Left forelimb (tissue), 1 donor: ENCODE measurements at regions not wholly inside any gene's neighbourhood (a gene's known extent, or its start where the extent isn't known, plus 50 kb on each side); places are given as distances from the start of the nearest gene placed in this dataset.

Experiments used
- DNase-seq: peaks from one replicate; pipeline ENCODE4 v3.0.0-alpha.2; 2018; ENCODE audit warnings: low spot score

- DNase-seq = no peak
Observed at GRCh38 chr1:170271430-170272161, 125.8 kb downstream of the NTMT2 start.

DNA sequence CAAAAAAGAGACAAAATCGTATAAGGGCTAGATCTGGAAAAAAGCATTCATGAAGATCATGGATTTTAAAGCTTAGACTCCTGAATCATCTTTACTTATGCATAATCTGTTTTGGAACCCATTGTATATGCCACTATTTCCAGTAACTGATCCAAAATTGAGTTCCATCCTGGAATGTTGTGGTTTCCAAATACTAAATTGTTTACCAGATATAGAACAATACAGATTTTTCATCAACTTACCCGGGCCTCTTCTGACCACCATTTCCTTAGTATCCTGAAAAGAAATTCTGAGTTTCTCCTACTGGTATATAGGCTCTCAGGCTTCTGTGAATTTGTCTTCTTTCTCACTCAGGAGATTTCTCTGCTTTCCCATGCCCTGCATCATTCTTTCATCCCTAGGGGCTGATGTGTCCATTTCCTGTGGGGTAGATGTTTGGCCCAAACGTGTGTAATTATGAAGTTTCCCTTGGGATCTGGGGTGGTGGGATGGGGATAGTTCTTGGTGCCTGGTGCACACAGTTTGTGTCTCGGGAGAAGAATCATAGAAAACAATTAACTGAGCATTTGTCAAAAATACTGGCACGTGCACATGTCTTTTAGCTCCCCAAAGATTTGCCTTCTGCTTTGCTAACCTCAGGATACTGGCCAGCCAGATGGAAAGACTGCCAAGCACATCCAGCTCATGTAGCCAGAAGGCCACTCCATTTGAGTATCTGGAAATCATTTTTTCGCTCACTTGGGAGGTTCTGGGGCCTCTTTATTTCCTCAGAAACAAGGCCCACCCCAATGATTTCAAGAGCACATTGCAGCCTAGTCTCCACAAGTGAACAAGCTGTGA lies 127.8 kb downstream of the NTMT2 start:
- DNase-seq = peak; percentile 77

GRCh38 chr1:170274131-170274501 lies 128.4 kb downstream of the NTMT2 start:
- DNase-seq = no peak

GRCh38 chr1:170277985-170278384 lies 132.2 kb downstream of the NTMT2 start:
- no peak for DNase-seq

GRCh38 chr1:170284016-170284415 lies 138.3 kb downstream of the NTMT2 start:
- DNase-seq = no peak

DNA sequence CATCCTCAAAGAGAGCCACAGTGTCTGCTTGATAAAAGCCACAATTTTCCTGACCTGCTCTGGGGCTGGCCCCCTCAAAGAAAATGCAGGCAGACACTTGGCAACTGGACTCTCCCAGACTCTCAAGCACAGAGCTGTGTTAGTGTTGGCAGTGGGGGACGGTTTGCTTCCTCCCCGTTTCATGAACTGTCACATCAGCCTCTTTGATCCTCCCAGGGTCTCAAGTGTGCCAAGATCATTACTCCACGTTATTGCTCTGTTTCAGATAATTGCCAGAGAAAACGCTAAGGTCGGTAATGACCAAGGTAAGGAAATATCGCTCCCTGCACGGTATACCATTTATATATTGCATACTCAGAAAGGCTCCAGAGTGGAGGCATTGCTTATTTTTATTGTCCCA lies 138.8 kb downstream of the NTMT2 start:
- DNase-seq = no peak

- DNase-seq = no peak
Observed at GRCh38 chr1:170284951-170285350, 139.2 kb downstream of the NTMT2 start.

DNA sequence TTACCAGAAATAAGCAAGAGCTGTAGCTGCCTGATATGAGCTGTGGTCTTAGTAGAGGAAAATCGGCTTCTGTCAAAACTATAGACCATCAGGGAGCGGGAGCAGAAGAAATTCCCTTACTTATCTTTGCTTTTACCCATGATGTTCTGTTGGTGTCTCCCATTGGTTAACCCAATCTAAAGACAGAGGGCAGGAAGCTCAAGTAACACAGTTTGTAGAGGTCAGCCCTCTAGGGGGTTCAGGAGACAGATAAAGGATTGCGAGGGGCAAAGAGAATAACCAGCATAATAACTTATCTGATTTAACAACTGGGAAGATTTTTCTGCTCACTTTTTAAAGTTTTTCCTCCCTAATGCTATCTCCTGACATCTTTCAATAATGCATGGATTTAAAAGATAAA lies 142.4 kb downstream of the NTMT2 start:
- DNase-seq = no peak

GRCh38 chr1:170290276-170290675 lies 144.5 kb downstream of the NTMT2 start:
- DNase-seq = no peak

- DNase-seq = no peak
Observed at GRCh38 chr1:170290991-170291390, 145.2 kb downstream of the NTMT2 start.

DNA sequence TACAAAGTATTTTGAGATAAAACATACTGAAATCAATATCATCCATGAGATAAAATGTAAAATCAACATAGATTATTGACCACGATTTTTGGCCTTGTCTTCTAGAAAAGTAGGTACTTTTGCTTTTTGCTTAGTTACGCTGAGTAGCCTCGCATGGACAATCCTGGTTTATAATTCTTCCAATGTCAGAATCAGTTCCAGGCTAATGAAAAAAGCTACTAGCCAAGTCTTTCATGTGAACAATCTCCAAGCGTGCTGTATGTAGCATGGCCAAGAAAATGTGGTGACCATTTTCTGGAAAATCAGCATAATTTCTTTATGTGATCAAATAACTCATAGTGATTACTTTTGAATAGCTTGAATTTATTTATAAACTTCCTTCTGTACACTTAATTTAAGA lies 145.8 kb downstream of the NTMT2 start:
- DNase-seq = no peak

DNA sequence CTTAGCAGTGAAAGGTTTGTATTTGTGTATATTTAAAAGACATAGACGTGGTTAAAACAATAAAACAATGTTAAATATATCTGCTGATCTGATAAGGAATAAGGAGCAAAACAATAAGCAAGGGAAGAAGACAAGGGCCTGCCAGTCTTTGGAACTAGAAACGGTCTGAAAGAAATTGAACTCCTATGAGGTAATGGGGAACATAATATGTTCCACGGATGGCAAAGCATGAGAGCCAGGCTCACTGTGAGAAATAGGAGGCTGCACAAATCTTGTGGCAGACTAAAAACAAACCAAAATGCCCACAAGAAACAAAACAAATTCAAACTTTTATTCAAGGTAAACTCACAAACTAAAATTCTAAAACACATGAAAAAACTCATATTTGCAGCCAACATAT lies 150.5 kb downstream of the NTMT2 start:
- no peak for DNase-seq

DNA sequence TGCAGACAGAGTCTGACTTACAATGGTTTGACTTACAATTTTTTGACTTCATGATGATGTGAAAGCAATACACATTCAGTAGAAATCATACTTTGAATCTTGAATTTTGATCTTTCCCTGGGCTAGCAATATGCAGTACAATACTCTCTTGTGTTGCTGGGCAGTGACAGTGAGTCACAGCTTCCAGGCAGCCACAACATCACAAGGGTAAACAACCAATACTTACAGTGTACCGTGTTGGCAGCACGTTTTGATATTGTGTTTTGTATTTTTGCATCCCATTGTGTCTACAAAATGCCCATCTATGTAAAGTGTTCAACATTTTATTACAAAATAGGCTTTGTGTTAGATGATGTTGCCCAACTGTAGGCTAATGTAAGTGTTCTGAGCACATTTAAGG lies 150.9 kb downstream of the NTMT2 start:
- DNase-seq = no peak

- no peak for DNase-seq
Observed at GRCh38 chr1:170301596-170301995, 155.8 kb downstream of the NTMT2 start.

GRCh38 chr1:170303034-170303433 lies 157.3 kb downstream of the NTMT2 start:
- DNase-seq = no peak

- no peak for DNase-seq
Observed at GRCh38 chr1:170305777-170306512, 160.2 kb downstream of the NTMT2 start.

DNA sequence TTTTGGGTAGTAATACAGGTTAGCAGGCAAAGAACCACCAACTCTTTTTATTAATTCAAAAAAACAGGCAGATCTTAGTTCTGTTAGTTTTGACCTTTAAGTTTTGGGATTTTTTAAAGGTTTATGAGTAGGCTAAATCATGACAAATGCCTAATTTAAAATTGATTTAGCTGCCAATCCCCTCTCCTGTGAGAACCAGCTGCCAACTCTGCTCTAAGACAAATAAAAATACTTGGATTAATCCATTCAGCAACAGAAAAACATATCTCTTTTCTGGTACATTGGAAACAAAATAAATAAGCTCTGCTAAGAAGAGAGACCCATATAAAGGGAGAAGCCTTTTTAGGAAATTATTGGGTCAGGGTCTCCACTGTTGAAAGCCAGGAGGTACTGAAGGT lies 160.8 kb downstream of the NTMT2 start:
- no peak for DNase-seq

DNA sequence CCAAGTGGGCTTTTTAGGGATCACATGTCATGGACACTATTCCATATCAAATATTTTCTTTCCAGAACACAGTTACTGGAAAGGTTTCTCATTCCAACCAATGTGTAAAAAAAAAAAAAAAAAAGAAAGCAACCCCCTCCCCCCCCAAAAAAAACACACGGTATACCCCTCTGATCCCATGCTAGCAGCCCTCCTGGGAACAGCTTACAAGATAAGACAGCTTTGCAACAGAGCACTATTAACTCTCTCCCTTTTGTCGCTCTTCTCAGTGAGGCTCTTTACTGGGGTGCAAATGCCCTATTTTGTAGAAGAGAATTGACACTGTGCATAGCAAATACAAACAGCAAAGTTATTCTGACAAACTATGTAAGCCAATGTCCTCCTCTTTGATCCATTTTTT lies 161.2 kb downstream of the NTMT2 start:
- no peak for DNase-seq

- DNase-seq = no peak
Observed at GRCh38 chr1:170307426-170307825, 161.7 kb downstream of the NTMT2 start.

DNA sequence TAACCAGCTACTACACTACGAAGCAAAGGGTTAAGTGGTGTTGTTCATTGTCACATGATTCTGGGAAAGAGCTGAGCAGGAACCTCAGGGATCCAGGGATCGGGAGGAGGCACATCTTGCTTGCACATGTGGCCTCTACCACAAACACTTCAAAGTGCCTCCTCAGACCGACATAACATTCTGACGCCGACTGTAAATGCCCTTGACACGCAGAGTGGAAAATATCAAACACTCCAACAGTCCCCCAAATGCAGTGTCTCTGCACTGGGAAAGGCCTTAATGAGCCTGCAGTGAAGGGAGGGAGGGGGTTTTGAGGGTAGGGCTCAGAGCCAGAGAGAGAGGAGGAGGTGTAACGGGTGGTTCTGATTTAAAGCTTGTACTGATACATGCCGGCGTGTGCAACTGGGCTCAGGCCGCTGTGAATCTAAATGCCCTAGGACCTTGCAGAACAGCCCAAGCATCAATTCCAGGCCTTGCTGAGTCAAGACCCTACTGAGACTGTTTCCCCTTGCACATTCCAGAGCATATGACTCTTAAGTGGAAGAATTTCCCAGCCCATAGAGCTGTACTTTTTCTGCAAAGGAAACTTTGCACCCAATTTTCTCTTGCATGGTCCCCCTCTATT lies 163.7 kb downstream of the NTMT2 start:
- DNase-seq = peak; percentile 70

- DNase-seq = no peak
Observed at GRCh38 chr1:170310014-170310405, 164.3 kb downstream of the NTMT2 start.

- DNase-seq = no peak
Observed at GRCh38 chr1:170310951-170311350, 165.2 kb downstream of the NTMT2 start.
